HUES6 (cell line): ENCODE measurements at regions not wholly inside any gene's neighbourhood (a gene's known extent, or its start where the extent isn't known, plus 50 kb on each side); places are given as distances from the start of the nearest gene placed in this dataset.
A peak's percentile ranks its signal among the peaks of the same experiment; 100 is the strongest.
"Not testable (repeated sequence)": the region's sequence is repeated elsewhere in the genome, so short reads cannot be mapped to it uniquely, and the experiment has no call there.

Experiments
- H3K27ac ChIP-seq: 2 replicates; pipeline ENCODE4 v1.7.0; 2013; ENCODE audit warnings: low read depth, mild to moderate bottlenecking, low read length, inconsistent platforms
- H3K27me3 ChIP-seq: 2 replicates; pipeline ENCODE4 v1.6.1; 2013; ENCODE audit warnings: low read length; ENCODE audit not compliant: control insufficient read depth, insufficient read depth
- H3K36me3 ChIP-seq: 2 replicates; pipeline ENCODE4 v1.6.1; 2013; ENCODE audit warnings: low read length; ENCODE audit not compliant: control insufficient read depth, insufficient read depth
- H3K4me1 ChIP-seq: 2 replicates; pipeline ENCODE4 v1.6.1; 2013; ENCODE audit warnings: low read length; ENCODE audit not compliant: control insufficient read depth, insufficient read depth
- H3K4me3 ChIP-seq: 2 replicates; pipeline ENCODE4 v1.5.1; 2013; ENCODE audit warnings: low read depth, low read length
- H3K9ac ChIP-seq: one replicate; pipeline ENCODE4 v1.6.1; 2013; ENCODE audit warnings: mild to moderate bottlenecking, low read length
- H3K9me3 ChIP-seq: 2 replicates; pipeline ENCODE4 v1.6.1; 2013; ENCODE audit warnings: low read depth, low read length; ENCODE audit not compliant: control insufficient read depth, insufficient read depth

GRCh38 chr14:19173188-19173587 lies 206.0 kb downstream of the POTEM start:
- not testable (repeated sequence) for H3K36me3 ChIP-seq, H3K9me3 ChIP-seq, H3K4me1 ChIP-seq, H3K9ac ChIP-seq, H3K27ac ChIP-seq, H3K27me3 ChIP-seq, H3K4me3 ChIP-seq

- not testable (repeated sequence) for H3K36me3 ChIP-seq, H3K4me1 ChIP-seq, H3K4me3 ChIP-seq, H3K27ac ChIP-seq, H3K27me3 ChIP-seq, H3K9me3 ChIP-seq, H3K9ac ChIP-seq
These were observed 210.2 kb downstream of the POTEM start for GRCh38 chr14:19177435-19177834.

GRCh38 chr14:19180297-19180696 lies 213.1 kb downstream of the POTEM start:
- H3K9ac ChIP-seq, H3K27ac ChIP-seq, H3K4me3 ChIP-seq, H3K4me1 ChIP-seq, H3K36me3 ChIP-seq, H3K9me3 ChIP-seq, H3K27me3 ChIP-seq: not testable (repeated sequence)

- H3K27me3 ChIP-seq, H3K9ac ChIP-seq, H3K4me1 ChIP-seq, H3K27ac ChIP-seq, H3K36me3 ChIP-seq, H3K9me3 ChIP-seq, H3K4me3 ChIP-seq: not testable (repeated sequence)
These were observed 213.6 kb downstream of the POTEM start for GRCh38 chr14:19180881-19181280.

- H3K27me3 ChIP-seq, H3K27ac ChIP-seq, H3K36me3 ChIP-seq, H3K4me3 ChIP-seq, H3K9ac ChIP-seq, H3K4me1 ChIP-seq, H3K9me3 ChIP-seq: not testable (repeated sequence)
These were observed 227.9 kb downstream of the POTEM start for GRCh38 chr14:19195146-19195545.

- not testable (repeated sequence) for H3K27me3 ChIP-seq, H3K4me1 ChIP-seq, H3K36me3 ChIP-seq, H3K4me3 ChIP-seq, H3K27ac ChIP-seq, H3K9me3 ChIP-seq
- H3K9ac ChIP-seq: peak overlapping the region; percentile 53
These were observed 230.4 kb downstream of the POTEM start for GRCh38 chr14:19197488-19198234.

GRCh38 chr14:19198341-19198740 lies 231.1 kb downstream of the POTEM start:
- H3K27me3 ChIP-seq: not testable (repeated sequence)

GRCh38 chr14:19201394-19202052 lies 232.6 kb downstream of the POTEG start:
- H3K4me1 ChIP-seq, H3K9me3 ChIP-seq, H3K36me3 ChIP-seq: not testable (repeated sequence)

More at GRCh38 chr14:19198341-19198740, 231.1 kb downstream of the POTEM start:
- not testable (repeated sequence) for H3K4me1 ChIP-seq, H3K9me3 ChIP-seq, H3K9ac ChIP-seq, H3K27ac ChIP-seq, H3K36me3 ChIP-seq, H3K4me3 ChIP-seq

GRCh38 chr14:19202053-19202442 lies 232.1 kb downstream of the POTEG start:
- not testable (repeated sequence) for H3K4me3 ChIP-seq, H3K36me3 ChIP-seq, H3K4me1 ChIP-seq, H3K9ac ChIP-seq, H3K27me3 ChIP-seq, H3K9me3 ChIP-seq, H3K27ac ChIP-seq

More at GRCh38 chr14:19201394-19202052, 232.6 kb downstream of the POTEG start:
- not testable (repeated sequence) for H3K27me3 ChIP-seq, H3K27ac ChIP-seq, H3K9ac ChIP-seq, H3K4me3 ChIP-seq

- not testable (repeated sequence) for H3K36me3 ChIP-seq, H3K4me3 ChIP-seq, H3K9ac ChIP-seq, H3K27me3 ChIP-seq, H3K27ac ChIP-seq, H3K4me1 ChIP-seq, H3K9me3 ChIP-seq
These were observed 230.7 kb downstream of the POTEG start for GRCh38 chr14:19203250-19203972.

GRCh38 chr14:19204827-19205226 lies 229.3 kb downstream of the POTEG start:
- not testable (repeated sequence) for H3K9me3 ChIP-seq, H3K4me1 ChIP-seq, H3K27ac ChIP-seq, H3K9ac ChIP-seq, H3K27me3 ChIP-seq, H3K36me3 ChIP-seq, H3K4me3 ChIP-seq
